Breast epithelium (tissue), 4 donors: ENCODE measurements at regions not wholly inside any gene's neighbourhood (a gene's known extent, or its start where the extent isn't known, plus 50 kb on each side); places are given as distances from the start of the nearest gene placed in this dataset.

Experiments used
- DNase-seq, 2 donors: peaks; one replicate each; pipeline ENCODE4 v3.0.0-alpha.2; 2019; ENCODE audit warnings: low spot score in 2 of 2
- H3K27ac ChIP-seq, 2 donors: fragments of 200-600 bp; sonication (generic) in 1 of 2; one replicate each; pipeline ENCODE4 v1.5.1; 2016 to 2019; ENCODE audit warnings: mild to moderate bottlenecking in 1 of 2
- H3K27me3 ChIP-seq, 2 donors: fragments of 200-600 bp; sonication (generic) in 1 of 2; one replicate each; pipeline versions ENCODE4 v1.5.1 to v1.6.0; 2017 to 2019; ENCODE audit warnings: control low read depth in 1 of 2, mild to moderate bottlenecking in 1 of 2
- H3K36me3 ChIP-seq: fragments of 200-600 bp; one replicate; pipeline ENCODE4 v1.5.1; 2019
- H3K4me1 ChIP-seq, 2 donors: fragments of 200-600 bp; sonication (generic); one replicate each; pipeline ENCODE4 v1.5.1; 2016 to 2019; ENCODE audit warnings: control low read depth in 1 of 2
- H3K4me3 ChIP-seq, 3 donors: fragments of 200-600 bp; sonication (generic); 1 replicate in 2 of 3; 2 replicates in 1 of 3; pipeline ENCODE4 v1.5.1; 2016 to 2019; ENCODE audit warnings: mild to moderate bottlenecking in 3 of 3, moderate library complexity in 2 of 3
- H3K9me3 ChIP-seq, 2 donors: fragments of 200-600 bp; sonication (generic) in 1 of 2; one replicate each; pipeline ENCODE4 v1.5.1; 2016 to 2019; ENCODE audit warnings: control low read depth in 1 of 2
- CTCF ChIP-seq, 3 donors: fragments of 450-650 bp; IDR thresholded peaks; one replicate each; pipeline ENCODE4 v1.5.1; 2016 to 2017; ENCODE audit warnings: antibody characterized with exemption in 3 of 3, mild to moderate bottlenecking in 3 of 3, moderate library complexity in 3 of 3
- POLR2A ChIP-seq: fragments of 450-650 bp; IDR thresholded peaks from one replicate; pipeline ENCODE4 v1.6.1; 2016; ENCODE audit warnings: antibody characterized with exemption, mild to moderate bottlenecking, moderate library complexity
- POLR2AphosphoS5 ChIP-seq, 3 donors: sonication (generic); formaldehyde crosslinking; IDR thresholded peaks; one replicate each; pipeline ENCODE4 v1.6.1; 2017; ENCODE audit warnings: antibody characterized with exemption in 3 of 3
- intact Hi-C: fragments of 100-400 bp; cut with DNase I; formaldehyde crosslinking; loops from one replicate; pipeline ENCODE4 v1.15.1; 2023; ENCODE audit warnings: low total_unique reads

DNA sequence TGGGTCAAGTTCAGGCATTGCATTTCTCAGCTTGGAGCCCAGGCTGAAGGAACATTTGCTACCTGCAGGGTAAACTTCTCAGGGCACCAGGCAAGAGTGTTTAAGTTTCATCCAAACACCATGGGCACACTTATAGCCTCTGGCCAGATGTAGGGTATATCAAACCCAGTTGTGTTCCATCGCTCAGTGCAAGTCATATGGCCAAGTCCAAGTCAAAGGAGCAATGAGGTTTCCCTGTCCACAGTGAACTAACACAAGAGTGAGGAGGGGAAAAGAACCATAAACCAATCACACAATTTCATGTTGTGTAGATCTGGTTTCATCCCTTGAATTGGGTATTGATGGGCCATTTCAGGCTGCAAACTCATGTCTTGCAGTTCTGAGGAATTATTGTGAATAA, 107.2 kb downstream of the SOX11 start:
- H3K27me3 ChIP-seq, result no peaks in the 10 kb centered on the region
- intact Hi-C loops, result no loop called here

DNA sequence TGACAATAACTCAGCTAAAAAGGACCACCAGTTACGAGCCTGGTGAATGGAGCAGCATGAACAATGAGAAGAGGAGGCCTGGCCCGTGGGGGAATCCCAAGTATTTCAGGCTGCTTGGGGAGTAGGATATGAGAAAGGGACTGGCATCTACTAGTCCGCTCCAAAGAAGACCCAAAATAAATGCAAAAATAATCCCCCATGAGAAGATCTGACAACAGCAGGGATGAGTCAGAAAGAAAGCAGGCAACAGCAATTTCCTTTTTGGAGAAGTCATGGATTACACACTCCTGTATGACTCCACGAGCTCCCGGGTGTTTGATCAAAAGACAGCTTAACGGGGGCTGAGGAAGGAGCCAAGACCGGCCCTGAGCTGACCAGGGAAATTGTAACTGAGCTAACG, 111.4 kb downstream of the SOX11 start:
- Histone ChIP-seq H3K27me3 (no peaks in the 10 kb centered on the region), H3K36me3 (no peaks in the 10 kb centered on the region), H3K9me3 (peaks cover 0 to 4% of the 10 kb centered on the region in 2 donors), H3K4me1 (no peaks in the 10 kb centered on the region), H3K4me3 (no peak overlapping the region), H3K27ac (no peak overlapping the region)
- DNase-seq, result no peak
- intact Hi-C loops, result no loop called here
- TF ChIP-seq CTCF (IDR thresholded peaks at IDR 0.05) (no peak), POLR2A (no peak), POLR2AphosphoS5 (IDR thresholded peaks at IDR 0.05) (no peak)

More for the DNA sequence above, 107.2 kb downstream of the SOX11 start:
- H3K4me1 ChIP-seq, result no peaks in the 10 kb centered on the region
- H3K9me3 ChIP-seq, result peaks cover 0 to 4% of the 10 kb centered on the region in 2 donors
- H3K27ac ChIP-seq, result no peak overlapping the region
- no peaks in the 10 kb centered on the region for H3K36me3 ChIP-seq
- no peak for DNase-seq
- H3K4me3 ChIP-seq, result no peak overlapping the region
- no peak for TF ChIP-seq CTCF (IDR thresholded peaks at IDR 0.05)
- no peak for TF ChIP-seq POLR2A
- no peak for TF ChIP-seq POLR2AphosphoS5 (IDR thresholded peaks at IDR 0.05)

DNA sequence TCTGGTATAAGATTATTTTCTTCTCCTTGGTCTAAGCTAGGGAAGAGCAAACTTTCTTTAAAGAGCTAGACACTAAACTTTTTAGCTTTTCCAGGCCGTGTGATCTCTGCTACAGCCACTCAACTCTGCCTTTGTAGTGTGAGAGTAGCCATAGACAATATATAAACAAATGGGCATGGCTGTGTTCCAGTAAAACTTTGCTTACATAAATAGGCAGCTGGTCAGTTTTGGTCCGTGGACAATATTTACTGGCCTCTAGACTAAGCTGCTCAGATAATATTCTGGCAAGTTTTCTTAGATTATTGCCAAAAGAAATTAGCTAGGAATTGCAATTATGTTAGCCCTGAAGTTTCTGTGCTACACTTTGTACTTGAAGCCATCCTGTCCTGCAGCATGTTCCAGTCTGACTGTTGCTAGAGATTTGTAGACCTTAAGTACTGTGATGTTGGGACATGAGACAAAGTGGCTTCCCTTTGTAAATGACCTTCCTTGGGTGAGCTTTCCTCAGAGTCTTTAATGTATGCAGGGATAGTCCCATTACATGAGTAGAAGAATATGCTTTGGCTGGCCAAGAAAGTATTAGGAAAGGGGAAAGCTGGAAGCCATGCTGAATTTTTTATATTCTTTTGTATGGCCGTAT, 126.9 kb downstream of the SOX11 start:
- TF ChIP-seq POLR2A (no peak), POLR2AphosphoS5 (IDR thresholded peaks at IDR 0.05) (no peak), CTCF (IDR thresholded peaks at IDR 0.05) (no peak)
- H3K4me1 ChIP-seq, result no peaks in the 10 kb centered on the region
- DNase-seq, result no peak
- no peak overlapping the region for H3K27ac ChIP-seq
- intact Hi-C loops, result no loop called here
- no peaks in the 10 kb centered on the region for H3K27me3 ChIP-seq
- peaks cover 0 to 4% of the 10 kb centered on the region in 2 donors for H3K9me3 ChIP-seq
- H3K4me3 ChIP-seq, result no peak overlapping the region
- H3K36me3 ChIP-seq, result peaks cover 4% of the 10 kb centered on the region

GRCh38 chr2:5824126-5824525, 131.9 kb downstream of the SOX11 start:
- H3K4me3 ChIP-seq, result no peak overlapping the region
- no peaks in the 10 kb centered on the region for H3K36me3 ChIP-seq
- intact Hi-C loops, result no loop called here
- no peak overlapping the region for H3K27ac ChIP-seq
- H3K9me3 ChIP-seq, result peaks cover 0 to 5% of the 10 kb centered on the region in 2 donors
- no peak for DNase-seq
- TF ChIP-seq CTCF (IDR thresholded peaks at IDR 0.05) (no peak), POLR2A (no peak), POLR2AphosphoS5 (IDR thresholded peaks at IDR 0.05) (no peak)
- H3K4me1 ChIP-seq, result no peaks in the 10 kb centered on the region
- H3K27me3 ChIP-seq, result no peaks in the 10 kb centered on the region

DNA sequence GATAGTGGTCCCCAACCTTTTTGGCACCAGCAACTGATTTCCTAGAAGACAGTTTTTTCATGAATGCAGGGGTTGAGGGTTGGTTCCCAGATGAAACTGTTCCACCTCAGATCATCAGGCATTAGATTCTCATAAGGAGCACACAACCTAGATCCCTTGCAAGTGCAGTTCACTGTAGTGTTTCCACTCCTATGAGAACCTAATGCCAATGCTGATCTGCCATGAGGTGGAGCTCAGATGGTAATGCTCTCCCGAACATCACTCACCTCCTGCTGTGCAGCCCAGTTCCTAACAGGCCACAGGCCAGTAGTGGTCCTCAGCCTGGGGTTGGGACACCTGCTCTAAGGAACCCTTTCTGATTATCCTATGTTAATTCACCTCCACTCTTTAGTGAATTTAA, 133.5 kb downstream of the SOX11 start:
- H3K36me3 ChIP-seq, result no peaks in the 10 kb centered on the region
- TF ChIP-seq CTCF (IDR thresholded peaks at IDR 0.05), result no peak
- no peaks in the 10 kb centered on the region for H3K27me3 ChIP-seq
- H3K27ac ChIP-seq, result no peak overlapping the region
- intact Hi-C loops, result no loop called here
- no peak for DNase-seq
- peaks cover 0 to 5% of the 10 kb centered on the region in 2 donors for H3K9me3 ChIP-seq
- no peaks in the 10 kb centered on the region for H3K4me1 ChIP-seq
- no peak overlapping the region for H3K4me3 ChIP-seq
